Thyroid gland (tissue), 4 donors: ENCODE measurements at regions not wholly inside any gene's neighbourhood (a gene's known extent, or its start where the extent isn't known, plus 50 kb on each side); places are given as distances from the start of the nearest gene placed in this dataset.

Experiments used
- DNase-seq, 2 donors: peaks; one replicate each; pipeline ENCODE4 v3.0.0-alpha.2; 2019
- H3K27ac ChIP-seq, 3 donors: fragments of 200-600 bp; sonication (generic); 1 replicate in 2 of 3; 2 replicates in 1 of 3; pipeline ENCODE4 v1.5.1; 2016 to 2019; ENCODE audit warnings: mild to moderate bottlenecking in 1 of 3, moderate library complexity in 1 of 3
- H3K27me3 ChIP-seq: fragments of 200-600 bp; sonication (generic); one replicate; pipeline ENCODE4 v1.5.1; 2019
- H3K36me3 ChIP-seq, 2 donors: fragments of 200-600 bp; sonication (generic); one replicate each; pipeline ENCODE4 v1.5.1; 2016 to 2019
- H3K4me1 ChIP-seq, 2 donors: fragments of 200-600 bp; sonication (generic); one replicate each; pipeline ENCODE4 v1.5.1; 2017 to 2019
- H3K4me3 ChIP-seq, 3 donors: fragments of 200-600 bp; sonication (generic); replicated peaks in 1 of 3; 1 replicate in 2 of 3; 2 replicates in 1 of 3; pipeline ENCODE4 v1.5.1; 2016; ENCODE audit warnings: mild to moderate bottlenecking in 1 of 3
- H3K9me3 ChIP-seq: fragments of 200-600 bp; sonication (generic); one replicate; pipeline ENCODE4 v1.5.1; 2017
- CTCF ChIP-seq, 6 experiments: fragments of 200-600 bp in 3 of 6; fragments of 450-650 bp in 3 of 6; sonication (generic) in 3 of 6; IDR thresholded peaks; one replicate each; pipeline ENCODE4 v1.5.1; 2016 to 2019; ENCODE audit warnings: antibody characterized with exemption in 6 of 6, mild to moderate bottlenecking in 2 of 6, inconsistent platforms in 1 of 6, moderate library complexity in 1 of 6
- POLR2A ChIP-seq, 2 donors: fragments of 450-650 bp; IDR thresholded peaks; one replicate each; pipeline ENCODE4 v1.6.1; 2017; ENCODE audit warnings: antibody characterized with exemption in 2 of 2, mild to moderate bottlenecking in 2 of 2, moderate library complexity in 1 of 2
- WGBS, 2 donors: methylation state at CpG; one replicate each; pipeline ENCODE4 v1.1.5; 2017; 5-methylcytosine and 5-hydroxymethylcytosine counted together
- intact Hi-C: fragments of 100-400 bp; cut with DNase I; formaldehyde crosslinking; loops from one replicate; pipeline ENCODE4 v1.15.1; 2023

GRCh38 chr6:44011350-44011920 is 115.8 kb downstream of the MRPL14 start:
- 24 to 34% methylated on average over 2 of the region's 2 CpGs for WGBS, 2 donors
- intact Hi-C loops, result no loop called here

GRCh38 chr6:44010411-44011349 is 116.6 kb downstream of the MRPL14 start:
- no peaks in the 10 kb centered on the region for H3K36me3 ChIP-seq
- intact Hi-C loops, result no loop called here
- H3K27ac ChIP-seq, result peak overlapping the region; percentile 83 to 92 (median 88)
- H3K4me1 ChIP-seq, result peaks cover 33 to 57% of the 10 kb centered on the region in 2 donors
- TF ChIP-seq POLR2A (IDR thresholded peaks at IDR 0.05), result no peak
- no peak for TF ChIP-seq CTCF (IDR thresholded peaks at IDR 0.05)
- no peaks in the 10 kb centered on the region for H3K9me3 ChIP-seq
- peak; percentile 93 to 94 for DNase-seq
- no peaks in the 10 kb centered on the region for H3K27me3 ChIP-seq
- WGBS, 2 donors, result 12 to 33% methylated on average over 9 to 10 of the region's 11 CpGs
- H3K4me3 ChIP-seq, result no peak overlapping the region

More at GRCh38 chr6:44011350-44011920, 115.8 kb downstream of the MRPL14 start:
- TF ChIP-seq CTCF (IDR thresholded peaks at IDR 0.05) (no peak), POLR2A (IDR thresholded peaks at IDR 0.05) (no peak)
- Histone ChIP-seq H3K36me3 (no peaks in the 10 kb centered on the region), H3K27me3 (no peaks in the 10 kb centered on the region), H3K4me1 (peaks cover 29 to 49% of the 10 kb centered on the region in 2 donors), H3K27ac (peak overlapping the region; percentile 67 to 88 (median 83)), H3K9me3 (no peaks in the 10 kb centered on the region), H3K4me3 (no peak overlapping the region)
- DNase-seq, result peak; percentile 76

GRCh38 chr6:44009425-44010321 is 117.6 kb downstream of the MRPL14 start:
- Histone ChIP-seq H3K36me3 (no peaks in the 10 kb centered on the region), H3K27me3 (no peaks in the 10 kb centered on the region), H3K4me3 (no peak overlapping the region), H3K27ac (peak overlapping the region; percentile 83 to 92 (median 88)), H3K9me3 (no peaks in the 10 kb centered on the region), H3K4me1 (peaks cover 43 to 67% of the 10 kb centered on the region in 2 donors)
- 39 to 44% methylated on average over 11 of the region's 11 CpGs for WGBS, 2 donors
- intact Hi-C loops, result loop anchor here (5.0 kb wide), 1 partner anchor 43 kb away; no protein-coding TSS in a partner anchor
- DNase-seq, result peak; percentile 92
- no peak for TF ChIP-seq POLR2A (IDR thresholded peaks at IDR 0.05)
- TF ChIP-seq CTCF (IDR thresholded peaks at IDR 0.05), result no peak

- intact Hi-C loops, result loop anchor here (5.0 kb wide), 1 partner anchor 43 kb away; no protein-coding TSS in a partner anchor
- no peaks in the 10 kb centered on the region for H3K36me3 ChIP-seq
- TF ChIP-seq POLR2A (IDR thresholded peaks at IDR 0.05) (no peak), CTCF (IDR thresholded peaks at IDR 0.05) (no peak)
- peaks cover 51 to 75% of the 10 kb centered on the region in 2 donors for H3K4me1 ChIP-seq
- no peak overlapping the region for H3K4me3 ChIP-seq
- H3K9me3 ChIP-seq, result no peaks in the 10 kb centered on the region
- DNase-seq, result no peak
- no peaks in the 10 kb centered on the region for H3K27me3 ChIP-seq
- peak overlapping the region in 2 of 3 donors; percentile 88 to 92 for H3K27ac ChIP-seq
- 89 to 94% methylated on average over 7 to 8 of the region's 8 CpGs for WGBS, 2 donors
These were observed 118.4 kb downstream of the MRPL14 start for GRCh38 chr6:44008821-44009370.
